Middle frontal gyrus (tissue), 1 donor: ENCODE measurements at regions not wholly inside any gene's neighbourhood (a gene's known extent, or its start where the extent isn't known, plus 50 kb on each side); places are given as distances from the start of the nearest gene placed in this dataset.

Experiments used
- DNase-seq: peaks from one replicate; pipeline ENCODE4 v3.0.0-alpha.2; 2015; ENCODE audit warnings: low spot score; ENCODE audit errors: extremely low spot score

DNA sequence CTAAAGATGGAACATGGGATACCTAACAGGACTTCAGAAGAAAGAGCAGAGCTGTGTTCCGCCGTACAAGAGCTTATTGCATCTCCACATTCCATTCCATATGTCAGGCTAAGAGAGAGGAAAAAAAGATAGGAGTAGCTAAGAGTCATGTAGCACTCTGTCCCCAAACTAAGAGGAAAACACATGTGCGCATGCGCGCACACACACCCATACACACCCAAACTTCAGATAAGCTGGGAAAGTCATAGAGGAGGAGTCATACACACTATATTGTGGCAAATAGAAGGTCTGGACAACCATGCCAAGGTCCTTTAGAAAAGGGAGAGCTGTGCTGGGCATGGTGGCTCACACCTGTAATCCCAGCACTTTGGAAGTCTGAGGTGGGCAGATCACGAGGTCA lies 132.4 kb downstream of the RAB11FIP2 start:
- DNase-seq, result no peak

DNA sequence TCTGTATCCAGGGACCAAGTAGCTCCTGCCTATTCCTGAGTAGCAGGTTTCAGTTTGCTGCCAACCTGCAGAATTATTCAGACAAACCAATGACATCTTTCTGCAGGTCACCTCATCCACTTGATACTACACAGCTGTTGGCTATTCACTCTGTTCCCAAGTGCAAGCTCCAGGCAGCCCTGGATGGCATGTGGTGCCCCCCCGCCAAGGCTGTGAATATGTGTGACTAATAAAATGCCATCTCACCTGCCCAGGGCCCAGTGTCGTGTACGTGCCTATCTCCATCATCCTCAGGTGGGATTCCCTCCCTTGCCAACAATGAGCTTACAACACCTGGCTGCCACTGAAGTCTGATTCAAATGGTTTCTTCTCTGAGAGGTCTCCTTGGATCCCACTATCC lies 125.8 kb downstream of the RAB11FIP2 start:
- DNase-seq, result no peak

GRCh38 chr10:117921421-117921820 lies 125.3 kb downstream of the RAB11FIP2 start:
- DNase-seq, result no peak

GRCh38 chr10:117924820-117925219 lies 121.9 kb downstream of the RAB11FIP2 start:
- no peak for DNase-seq

- no peak for DNase-seq
Observed at GRCh38 chr10:117925369-117925768, 121.4 kb downstream of the RAB11FIP2 start.

DNA sequence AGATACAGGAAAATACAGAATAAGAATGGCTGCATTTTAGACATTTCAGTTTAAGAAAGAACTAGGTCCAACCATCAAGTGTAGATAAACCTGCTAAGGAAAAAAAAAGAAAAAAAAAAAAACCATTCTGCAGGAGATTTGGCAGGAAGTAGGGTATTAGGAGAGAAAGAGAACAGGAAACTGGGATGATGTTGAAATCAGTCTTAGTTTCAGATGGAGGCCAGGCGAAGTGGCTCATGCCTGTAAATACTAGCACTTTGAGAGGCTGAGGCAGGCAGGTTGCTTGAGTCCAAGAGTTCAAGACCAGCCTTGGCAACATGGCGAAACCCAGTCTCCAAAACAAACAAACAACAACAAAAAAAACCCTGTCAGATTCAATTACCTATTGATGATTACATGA lies 120.2 kb downstream of the RAB11FIP2 start:
- DNase-seq, result no peak

- DNase-seq, result no peak
Observed at GRCh38 chr10:117927332-117927731, 119.4 kb downstream of the RAB11FIP2 start.

DNA sequence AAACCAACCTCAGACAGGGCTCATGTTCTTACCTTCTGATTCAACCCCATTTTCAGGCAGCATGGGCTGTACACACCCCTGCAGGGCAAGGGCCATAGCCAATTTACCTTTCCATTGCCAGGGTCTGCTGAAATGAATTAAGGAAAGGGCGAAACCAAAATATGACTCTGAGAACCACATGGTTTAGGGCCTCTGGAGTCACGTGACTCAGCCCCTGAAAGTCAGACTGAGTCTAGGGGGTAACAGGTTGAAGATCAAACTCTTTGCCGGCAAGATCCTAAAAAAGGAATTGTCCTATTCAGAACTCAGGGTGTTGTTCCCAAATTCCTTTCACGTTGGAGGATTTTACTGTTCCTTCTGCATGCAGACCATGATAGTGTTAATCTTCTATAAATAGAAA lies 118.9 kb downstream of the RAB11FIP2 start:
- DNase-seq, result no peak

GRCh38 chr10:117928281-117928680 lies 118.5 kb downstream of the RAB11FIP2 start:
- no peak for DNase-seq

- DNase-seq, result no peak
Observed at GRCh38 chr10:117928741-117929140, 118.0 kb downstream of the RAB11FIP2 start.

DNA sequence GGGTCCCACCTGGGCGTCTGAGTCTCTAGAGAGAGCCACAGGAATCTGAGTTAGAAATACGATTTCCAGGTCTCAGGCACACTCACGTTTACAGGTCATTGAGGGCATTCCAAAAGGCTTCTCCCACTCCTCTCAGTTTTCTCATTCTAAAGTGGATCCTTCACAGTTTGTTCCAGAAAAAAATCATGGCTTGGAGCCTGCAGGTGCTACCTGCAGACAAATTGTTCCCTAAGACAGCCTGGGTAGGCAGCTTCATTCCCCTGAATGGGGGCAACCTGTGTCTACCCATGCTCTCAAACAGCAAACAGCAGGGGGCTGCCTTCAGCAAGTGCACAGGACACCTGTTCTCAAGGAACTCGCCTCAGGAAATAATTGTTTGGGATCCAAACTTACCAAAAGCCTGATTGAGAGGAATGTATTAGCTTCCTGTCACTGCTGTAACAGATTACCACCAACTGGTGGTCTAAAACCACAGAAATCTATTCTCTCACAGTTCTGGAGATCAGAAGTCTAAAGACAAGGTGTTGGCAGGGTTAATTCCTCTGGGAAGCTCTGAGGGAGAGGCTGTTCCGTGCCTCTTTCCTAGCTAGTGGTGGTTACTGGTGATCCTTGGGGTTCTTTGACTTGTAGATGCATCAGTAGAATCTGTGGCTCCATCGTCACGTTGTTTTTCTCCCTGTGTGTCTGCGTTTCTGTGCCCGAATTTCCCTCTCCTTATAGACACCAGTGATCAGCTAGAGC lies 117.2 kb downstream of the RAB11FIP2 start:
- no peak for DNase-seq

GRCh38 chr10:117931078-117931477 lies 115.7 kb downstream of the RAB11FIP2 start:
- no peak for DNase-seq

- DNase-seq, result no peak
Observed at GRCh38 chr10:117933036-117933435, 113.7 kb downstream of the RAB11FIP2 start.

- DNase-seq, result no peak
Observed at GRCh38 chr10:117934477-117934876, 112.3 kb downstream of the RAB11FIP2 start.

GRCh38 chr10:117936141-117936540 lies 110.6 kb downstream of the RAB11FIP2 start:
- no peak for DNase-seq

- DNase-seq, result no peak
Observed at GRCh38 chr10:117936566-117936965, 110.2 kb downstream of the RAB11FIP2 start.

DNA sequence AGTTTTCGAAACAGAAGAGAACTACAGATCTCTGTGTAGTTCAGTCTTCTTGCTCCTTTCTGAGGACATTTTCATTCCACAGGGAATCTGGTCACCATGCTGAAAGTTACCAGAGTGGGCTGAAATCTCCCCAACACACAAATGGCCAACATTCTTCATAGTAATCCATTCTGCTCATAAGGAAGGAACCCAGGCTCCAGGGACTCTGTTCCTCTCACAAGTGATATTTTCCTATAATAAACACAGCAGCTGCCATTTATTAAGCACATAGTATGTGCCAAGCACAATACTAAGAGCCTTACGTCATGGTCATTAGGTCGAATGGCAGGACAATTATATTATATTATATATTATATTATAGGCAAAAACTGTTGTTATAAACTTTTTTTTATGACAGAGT lies 109.8 kb downstream of the RAB11FIP2 start:
- no peak for DNase-seq

DNA sequence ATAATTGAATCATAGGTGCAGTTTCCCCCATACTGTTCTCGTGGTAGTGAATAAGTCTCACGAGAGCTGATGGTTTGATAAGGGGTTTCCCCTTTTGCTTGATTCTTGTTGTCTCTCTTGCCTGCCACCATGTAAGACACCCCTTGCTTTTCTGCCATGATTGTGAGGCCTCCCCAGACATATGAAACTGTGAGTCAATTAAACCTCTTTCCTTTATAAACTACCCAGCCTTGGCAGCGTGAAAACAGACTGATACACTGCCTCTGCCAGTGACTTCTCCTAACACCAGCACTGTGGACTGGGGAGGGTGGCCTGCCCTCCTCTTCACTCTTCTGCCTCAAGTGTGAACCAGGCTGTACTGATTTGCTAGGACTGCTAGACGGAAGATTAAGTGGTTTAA lies 108.6 kb downstream of the RAB11FIP2 start:
- DNase-seq, result no peak

GRCh38 chr10:117942226-117942625 lies 104.5 kb downstream of the RAB11FIP2 start:
- no peak for DNase-seq

- DNase-seq, result no peak
Observed at GRCh38 chr10:117944676-117945447, 101.9 kb downstream of the RAB11FIP2 start.

DNA sequence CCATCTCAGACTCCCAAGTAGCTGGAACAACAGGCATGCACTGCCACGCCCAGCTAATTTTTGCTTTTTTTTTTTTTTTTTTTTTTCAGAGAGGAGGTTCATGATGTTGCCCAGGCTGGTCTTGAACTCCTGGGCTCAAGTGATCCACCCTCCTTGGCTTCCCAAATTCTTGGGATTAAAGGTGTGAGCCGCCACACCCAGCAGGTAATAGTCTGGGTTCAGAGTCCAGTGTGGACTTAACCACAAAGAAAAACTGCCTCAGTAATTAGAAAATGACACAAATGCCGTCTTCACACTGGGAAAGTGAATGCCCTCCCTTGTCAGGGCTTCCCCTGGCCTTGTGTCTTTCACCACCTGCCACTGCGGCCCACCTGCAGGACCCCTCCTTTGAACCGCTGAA lies 101.1 kb downstream of the RAB11FIP2 start:
- DNase-seq, result no peak

- DNase-seq, result no peak
Observed at GRCh38 chr10:117946525-117947070, 100.1 kb downstream of the RAB11FIP2 start.

DNA sequence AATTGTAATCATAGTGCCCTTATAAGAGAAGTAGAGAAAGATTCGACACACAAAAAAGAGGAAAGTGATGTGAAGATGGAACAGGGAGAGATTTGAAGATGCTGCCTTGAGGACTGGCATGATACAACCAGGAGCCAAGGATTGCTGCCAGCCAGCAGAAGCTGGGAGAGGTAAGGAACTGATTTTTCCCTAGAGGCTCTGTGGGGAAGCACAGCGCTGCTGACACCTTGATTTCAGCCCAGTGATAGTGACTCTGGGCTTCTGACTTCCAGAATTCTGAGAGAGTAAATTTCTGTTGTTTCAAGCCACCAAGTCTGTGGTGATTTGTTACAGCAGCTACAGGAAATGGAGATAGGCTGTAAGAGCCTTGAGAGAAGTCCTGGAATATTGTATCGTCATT lies 98.2 kb downstream of the RAB11FIP2 start:
- DNase-seq, result no peak
